Mesendoderm (in vitro differentiated cells): ENCODE measurements at regions not wholly inside any gene's neighbourhood (a gene's known extent, or its start where the extent isn't known, plus 50 kb on each side); places are given as distances from the start of the nearest gene placed in this dataset.

Experiments used
- DNase-seq: peaks from one replicate; pipeline ENCODE4 v3.0.0; 2013
- H2AK5ac ChIP-seq: 2 replicates; pipeline ENCODE4 v1.6.1; 2013; ENCODE audit warnings: low read length, inconsistent platforms
- H2BK120ac ChIP-seq: 2 replicates; pipeline ENCODE4 v1.6.1; 2013; ENCODE audit warnings: low read depth, mild to moderate bottlenecking, low read length, moderate library complexity, mixed read lengths
- H2BK15ac ChIP-seq: replicated peaks from 2 replicates; pipeline ENCODE4 v1.6.1; 2013; ENCODE audit warnings: low read depth, mild to moderate bottlenecking, moderate library complexity
- H2BK5ac ChIP-seq: 2 replicates; pipeline ENCODE4 v1.6.1; 2013; ENCODE audit warnings: low read length, inconsistent platforms
- H3K18ac ChIP-seq: 2 replicates; pipeline ENCODE4 v1.6.1; 2013; ENCODE audit warnings: mild to moderate bottlenecking, low read length, mixed read lengths
- H3K23ac ChIP-seq: one replicate; pipeline ENCODE4 v1.6.1; 2013; ENCODE audit warnings: low read length
- H3K27ac ChIP-seq: 2 replicates; pipeline ENCODE4 v1.5.1; 2013; ENCODE audit warnings: low read depth, mild to moderate bottlenecking, inconsistent platforms, low read length, moderate library complexity
- H3K27me3 ChIP-seq: 2 replicates; pipeline ENCODE4 v1.6.1; 2013; ENCODE audit warnings: low read length, control low read depth, mild to moderate bottlenecking, inconsistent platforms; ENCODE audit not compliant: insufficient read depth, poor library complexity
- H3K36me3 ChIP-seq: 2 replicates; pipeline ENCODE4 v1.6.1; 2013; ENCODE audit warnings: low read length, inconsistent platforms; ENCODE audit not compliant: control insufficient read depth, insufficient read depth
- H3K4ac ChIP-seq: one replicate; pipeline ENCODE4 v1.6.1; 2013; ENCODE audit warnings: low read depth, mild to moderate bottlenecking, low read length, moderate library complexity
- H3K4me1 ChIP-seq: 2 replicates; pipeline ENCODE4 v1.6.1; 2013; ENCODE audit warnings: low read depth, low read length, inconsistent platforms; ENCODE audit not compliant: control insufficient read depth
- H3K4me2 ChIP-seq: 2 replicates; pipeline ENCODE4 v1.6.1; 2013; ENCODE audit warnings: low read length
- H3K4me3 ChIP-seq: 2 replicates; pipeline ENCODE4 v1.5.1; 2013; ENCODE audit warnings: mild to moderate bottlenecking, low read length
- H3K56ac ChIP-seq: one replicate; pipeline ENCODE4 v1.6.1; 2013; ENCODE audit warnings: low read length
- H3K79me1 ChIP-seq: 2 replicates; pipeline ENCODE4 v1.6.1; 2013; ENCODE audit warnings: low read length, inconsistent platforms
- H3K79me2 ChIP-seq: 2 replicates; pipeline ENCODE4 v1.6.1; 2013; ENCODE audit warnings: mild to moderate bottlenecking, low read length; ENCODE audit not compliant: control insufficient read depth, insufficient read depth
- H3K9ac ChIP-seq: 2 replicates; pipeline ENCODE4 v1.6.1; 2013; ENCODE audit warnings: low read length, inconsistent platforms
- H4K5ac ChIP-seq: one replicate; pipeline ENCODE4 v1.6.1; 2013; ENCODE audit warnings: low read length
- H4K8ac ChIP-seq: one replicate; pipeline ENCODE4 v1.6.1; 2013; ENCODE audit warnings: low read depth, mild to moderate bottlenecking, control low read depth, low read length, moderate library complexity
- WGBS: extraction: QIAGEN DNeasy Blood & Tissue Kit; methylation state at CpG from one replicate; pipeline ENCODE4 v1.1.7; 2013; ENCODE audit warnings: low lambda C conversion rate, missing lambda C conversion rate; ENCODE audit not compliant: insufficient coverage; ENCODE audit errors: extremely low coverage; 5-methylcytosine and 5-hydroxymethylcytosine counted together

GRCh38 chr2:236351966-236352525 lies 87.8 kb upstream of the ASB18 start:
- Histone ChIP-seq H2BK5ac (no peak overlapping the region), H3K27me3 (no peaks in the 10 kb centered on the region), H4K8ac (no peak overlapping the region), H3K4me3 (no peak overlapping the region), H3K18ac (no peak overlapping the region), H3K27ac (no peak overlapping the region), H3K4ac (no peak overlapping the region), H3K4me2 (no peak overlapping the region), H3K9ac (no peak overlapping the region), H3K79me1 (no peaks in the 10 kb centered on the region), H4K5ac (no peak overlapping the region), H2AK5ac (no peak overlapping the region), H2BK120ac (no peak overlapping the region), H2BK15ac (no peak overlapping the region), H3K79me2 (no peaks in the 10 kb centered on the region), H3K56ac (no peak overlapping the region), H3K4me1 (no peaks in the 10 kb centered on the region), H3K36me3 (no peaks in the 10 kb centered on the region), H3K23ac (no peak overlapping the region)
- no CpG with 5 or more reads among the region's 18 CpGs for WGBS
- DNase-seq, result no peak

GRCh38 chr2:236352761-236353593 lies 88.8 kb upstream of the ASB18 start:
- no peak overlapping the region for H2BK5ac ChIP-seq
- H4K8ac ChIP-seq, result no peak overlapping the region
- no peak overlapping the region for H3K4me2 ChIP-seq
- H3K56ac ChIP-seq, result no peak overlapping the region
- H3K4ac ChIP-seq, result no peak overlapping the region
- H3K27me3 ChIP-seq, result no peaks in the 10 kb centered on the region
- no peaks in the 10 kb centered on the region for H3K79me1 ChIP-seq
- no peaks in the 10 kb centered on the region for H3K4me1 ChIP-seq
- H3K18ac ChIP-seq, result no peak overlapping the region
- H3K79me2 ChIP-seq, result no peaks in the 10 kb centered on the region
- H3K23ac ChIP-seq, result no peak overlapping the region
- H3K27ac ChIP-seq, result no peak overlapping the region
- H3K4me3 ChIP-seq, result no peak overlapping the region
- H2BK120ac ChIP-seq, result no peak overlapping the region
- no CpG with 5 or more reads among the region's 14 CpGs for WGBS
- peak; percentile 20 for DNase-seq
- no peak overlapping the region for H2AK5ac ChIP-seq
- H3K9ac ChIP-seq, result no peak overlapping the region
- H4K5ac ChIP-seq, result no peak overlapping the region
- H2BK15ac ChIP-seq, result no peak overlapping the region
- H3K36me3 ChIP-seq, result no peaks in the 10 kb centered on the region

GRCh38 chr2:236353594-236353942 lies 89.4 kb upstream of the ASB18 start:
- H3K18ac ChIP-seq, result no peak overlapping the region
- H3K4ac ChIP-seq, result no peak overlapping the region
- H2AK5ac ChIP-seq, result no peak overlapping the region
- H3K4me3 ChIP-seq, result no peak overlapping the region
- H2BK15ac ChIP-seq, result no peak overlapping the region
- no peaks in the 10 kb centered on the region for H3K79me1 ChIP-seq
- no peak overlapping the region for H3K9ac ChIP-seq
- no peaks in the 10 kb centered on the region for H3K27me3 ChIP-seq
- H3K79me2 ChIP-seq, result no peaks in the 10 kb centered on the region
- no peak for DNase-seq
- H3K36me3 ChIP-seq, result no peaks in the 10 kb centered on the region
- no peak overlapping the region for H3K27ac ChIP-seq
- WGBS, result no CpG with 5 or more reads among the region's 6 CpGs
- H3K4me2 ChIP-seq, result no peak overlapping the region
- no peak overlapping the region for H4K8ac ChIP-seq
- no peaks in the 10 kb centered on the region for H3K4me1 ChIP-seq
- H2BK120ac ChIP-seq, result no peak overlapping the region
- no peak overlapping the region for H4K5ac ChIP-seq
- no peak overlapping the region for H3K23ac ChIP-seq
- H2BK5ac ChIP-seq, result no peak overlapping the region
- H3K56ac ChIP-seq, result no peak overlapping the region

- Histone ChIP-seq H3K79me1 (no peaks in the 10 kb centered on the region), H3K36me3 (no peaks in the 10 kb centered on the region), H3K23ac (no peak overlapping the region), H3K27ac (no peak overlapping the region), H2BK15ac (no peak overlapping the region), H3K79me2 (no peaks in the 10 kb centered on the region), H3K9ac (no peak overlapping the region), H2BK5ac (no peak overlapping the region), H3K18ac (no peak overlapping the region), H3K4me1 (no peaks in the 10 kb centered on the region), H3K4me2 (no peak overlapping the region), H3K27me3 (no peaks in the 10 kb centered on the region), H4K5ac (no peak overlapping the region), H4K8ac (no peak overlapping the region), H3K4me3 (no peak overlapping the region), H2BK120ac (no peak overlapping the region), H3K56ac (no peak overlapping the region), H3K4ac (no peak overlapping the region), H2AK5ac (no peak overlapping the region)
- WGBS, result no CpG with 5 or more reads among the region's 15 CpGs
- no peak for DNase-seq
Observed at GRCh38 chr2:236354056-236354940, 90.1 kb upstream of the ASB18 start.

- no peaks in the 10 kb centered on the region for H3K36me3 ChIP-seq
- no peak overlapping the region for H2BK5ac ChIP-seq
- no peak overlapping the region for H4K5ac ChIP-seq
- no peak overlapping the region for H4K8ac ChIP-seq
- no peak overlapping the region for H3K4ac ChIP-seq
- H3K4me1 ChIP-seq, result no peaks in the 10 kb centered on the region
- H3K27me3 ChIP-seq, result no peaks in the 10 kb centered on the region
- WGBS, result no CpG with 5 or more reads among the region's 21 CpGs
- no peaks in the 10 kb centered on the region for H3K79me2 ChIP-seq
- H2BK15ac ChIP-seq, result no peak overlapping the region
- no peak for DNase-seq
- no peaks in the 10 kb centered on the region for H3K79me1 ChIP-seq
- no peak overlapping the region for H3K56ac ChIP-seq
- no peak overlapping the region for H3K23ac ChIP-seq
- no peak overlapping the region for H2BK120ac ChIP-seq
- H3K9ac ChIP-seq, result no peak overlapping the region
- H3K4me3 ChIP-seq, result no peak overlapping the region
- no peak overlapping the region for H2AK5ac ChIP-seq
- H3K27ac ChIP-seq, result no peak overlapping the region
- H3K4me2 ChIP-seq, result no peak overlapping the region
- no peak overlapping the region for H3K18ac ChIP-seq
Observed at GRCh38 chr2:236354973-236355595, 90.9 kb upstream of the ASB18 start.
